ENCODE measurements at regions not wholly inside any gene's neighbourhood (a gene's known extent, or its start where the extent isn't known, plus 50 kb on each side); places are given as distances from the start of the nearest gene placed in this dataset.

GRCh38 chr17:43334738-43335402 lies 63.9 kb upstream of the ARL4D start:
- Histone ChIP-seq H3K4me2 (ENCODE audit: low read length) (no peak overlapping the region), H3K36me3 (ENCODE audit: control insufficient read depth in 1 of 2, insufficient read depth in 2 of 2, low read length in 2 of 2) (no peaks in the 10 kb centered on the region; a peak in 1 of 4 replicates), H3K79me2 (ENCODE audit: insufficient read depth, low read length) (no peaks in the 10 kb centered on the region), H3K9me3 (ENCODE audit: control insufficient read depth in 1 of 2, insufficient read depth in 1 of 2, low read depth in 1 of 2, low read length in 2 of 2) (no peaks in the 10 kb centered on the region; a peak in 1 of 4 replicates), H4K20me1 (ENCODE audit: insufficient read depth) (no peaks in the 10 kb centered on the region), H3K9ac (ENCODE audit: low read length) (no peak overlapping the region), H3K9me2 (ENCODE audit: insufficient read depth) (no peaks in the 10 kb centered on the region), H3K27ac (ENCODE audit: low read depth, low read length) (no peak overlapping the region), H2AFZ (ENCODE audit: low read depth, low read length, poor library complexity, severe bottlenecking) (no peak overlapping the region), H3K4me1 (ENCODE audit: control insufficient read depth in 1 of 2, insufficient read depth in 2 of 2, low read length in 2 of 2) (no peaks in the 10 kb centered on the region), H3K4me3 (replicated peaks in 1 of 2; ENCODE audit: low read depth in 1 of 2, low read length in 2 of 2) (no peak overlapping the region), H3K27me3 (ENCODE audit: insufficient read depth, low read length) (no peaks in the 10 kb centered on the region)
- no peak for ATAC-seq
- RAD21 ChIA-PET (ENCODE audit: low non-redundant PET in 1 of 2, low total read pairs in 2 of 2, uncharacterized antibody in 2 of 2, unreplicated experiment in 2 of 2) = no interaction called here
- CTCF ChIA-PET = no interaction called here
- no peak for DNase-seq (ENCODE audit: low read depth, low spot score)
- no peak for TF ChIP-seq CBX3 (IDR thresholded peaks at IDR 0.05; ENCODE audit: low read depth)
- no peak for TF ChIP-seq JUND (IDR thresholded peaks at IDR 0.05)
- TF ChIP-seq ELF1 (IDR thresholded peaks at IDR 0.05; ENCODE audit: borderline replicate concordance, low read depth) = no peak
- TF ChIP-seq TCF7L2 (IDR thresholded peaks at IDR 0.05; ENCODE audit: borderline replicate concordance, extremely low read depth, insufficient read depth, insufficient read length) = no peak
- intact Hi-C loops (cut with micrococcal nuclease) = loop anchor here (5.0 kb wide), 1 partner anchor 147 kb away; the partner anchor contains the start of gene DHX8
- BruUV-seq (replicated peaks) = no TSS peak
- POLR2A ChIA-PET = interaction anchor here (1.1 to 1.2 kb wide), 2 partner anchors 19 to 34 kb away, joined by 3 to 7 read pairs; no protein-coding TSS in a partner anchor

- 0 out of 2 replicates have a peak, but pooled peaks cover 3% of the 10 kb centered on the region for H3K79me2 ChIP-seq (ENCODE audit: insufficient read depth, low read length)
- no peak overlapping the region for H2AFZ ChIP-seq (ENCODE audit: low read depth, low read length, poor library complexity, severe bottlenecking)
- ChIA-PET CTCF (no interaction called here), POLR2A (interaction anchor here (1.2 kb wide), 1 partner anchor 18 kb away, joined by 3 read pairs; no protein-coding TSS in a partner anchor), RAD21 (ENCODE audit: low non-redundant PET in 1 of 2, low total read pairs in 2 of 2, uncharacterized antibody in 2 of 2, unreplicated experiment in 2 of 2) (no interaction called here)
- TF ChIP-seq ZNF274 (IDR thresholded peaks at IDR 0.05; ENCODE audit: low read depth, low read length) = no peak
- no peak for TF ChIP-seq JUND (IDR thresholded peaks at IDR 0.05)
- no peak for TF ChIP-seq YY1 (IDR thresholded peaks at IDR 0.05; ENCODE audit: extremely low read depth, insufficient replicate concordance, low read depth, low read length)
- no peak for TF ChIP-seq ATF3 (IDR thresholded peaks at IDR 0.05)
- TF ChIP-seq EZH2 (IDR thresholded peaks at IDR 0.05) = no peak
- no peak for TF ChIP-seq SRF (IDR thresholded peaks at IDR 0.05; ENCODE audit: low read depth)
- TF ChIP-seq POLR2AphosphoS5 (IDR thresholded peaks at IDR 0.05; ENCODE audit: low read depth, low read length) = no peak
- no peak for TF ChIP-seq TCF7L2 (IDR thresholded peaks at IDR 0.05; ENCODE audit: borderline replicate concordance, extremely low read depth, insufficient read depth, insufficient read length)
- no peak for TF ChIP-seq ZBTB33 (IDR thresholded peaks at IDR 0.05; ENCODE audit: extremely low read depth, insufficient replicate concordance, low read length)
- no peak for TF ChIP-seq SIN3A (IDR thresholded peaks at IDR 0.05; ENCODE audit: low read depth)
- no peak for TF ChIP-seq CBX3 (IDR thresholded peaks at IDR 0.05; ENCODE audit: low read depth)
- TF ChIP-seq EGR1 (IDR thresholded peaks at IDR 0.05; ENCODE audit: low read depth) = no peak
- no peaks in the 10 kb centered on the region; a peak in 1 of 4 replicates for H3K9me3 ChIP-seq (ENCODE audit: control insufficient read depth in 1 of 2, insufficient read depth in 1 of 2, low read depth in 1 of 2, low read length in 2 of 2)
- ATAC-seq (peak; percentile 18; the same call in 1 of the 2 replicates), DNase-seq (ENCODE audit: low read depth, low spot score) (no peak)
- intact Hi-C loops (cut with micrococcal nuclease) = no loop called here
- no peaks in the 10 kb centered on the region; a peak in 1 of 4 replicates for H3K36me3 ChIP-seq (ENCODE audit: control insufficient read depth in 1 of 2, insufficient read depth in 2 of 2, low read length in 2 of 2)
- H3K27ac ChIP-seq (ENCODE audit: low read depth, low read length) = no peak overlapping the region
- H3K27me3 ChIP-seq (ENCODE audit: insufficient read depth, low read length) = no peaks in the 10 kb centered on the region
- H3K4me2 ChIP-seq (ENCODE audit: low read length) = no peak overlapping the region
- H3K9ac ChIP-seq (ENCODE audit: low read length) = no peak overlapping the region
- no peak overlapping the region for H3K4me3 ChIP-seq (replicated peaks in 1 of 2; ENCODE audit: low read depth in 1 of 2, low read length in 2 of 2)
- no TSS peak for BruUV-seq (replicated peaks)
- no peaks in the 10 kb centered on the region for H4K20me1 ChIP-seq (ENCODE audit: insufficient read depth)
- H3K4me1 ChIP-seq (ENCODE audit: control insufficient read depth in 1 of 2, insufficient read depth in 2 of 2, low read length in 2 of 2) = no peaks in the 10 kb centered on the region
- no peaks in the 10 kb centered on the region for H3K9me2 ChIP-seq (ENCODE audit: insufficient read depth)
Measured at GRCh38 chr17:43333433-43333943, 65.3 kb upstream of the ARL4D start.
